ENCODE measurements at regions not wholly inside any gene's neighbourhood (a gene's known extent, or its start where the extent isn't known, plus 50 kb on each side); places are given as distances from the start of the nearest gene placed in this dataset.

DNA sequence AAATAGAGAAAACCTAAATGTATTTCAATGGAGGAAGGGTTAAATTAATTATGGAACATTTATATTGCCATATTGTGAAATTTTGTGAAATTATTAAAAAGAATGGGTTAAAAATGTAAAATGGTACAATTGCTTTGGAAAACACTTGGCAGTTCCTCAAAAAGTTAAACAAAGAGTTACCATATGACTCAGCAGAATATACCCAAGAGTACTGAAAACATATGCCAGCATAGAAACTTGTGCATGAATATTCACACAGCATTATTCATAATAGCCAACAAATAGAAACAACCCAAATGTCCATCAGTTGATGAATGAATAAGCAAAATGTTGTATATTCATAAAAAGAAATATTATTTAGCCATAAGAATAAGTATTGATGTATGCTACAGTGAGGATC is 181.0 kb upstream of the MAST4 start:
- BruUV-seq (replicated peaks) = no TSS peak
- Histone ChIP-seq H3K36me3 (ENCODE audit: insufficient read depth, low read length) (no peaks in the 10 kb centered on the region), H3K9me2 (ENCODE audit: insufficient read depth, low read length) (no peaks in the 10 kb centered on the region), H3K4me1 (ENCODE audit: insufficient read depth, low read length, poor library complexity, severe bottlenecking) (no peaks in the 10 kb centered on the region), H3K9me3 (ENCODE audit: low read length) (no peaks in the 10 kb centered on the region), H3K4me2 (ENCODE audit: low read length) (no peak overlapping the region), H3K4me3 (ENCODE audit: low read depth, low read length, poor library complexity, severe bottlenecking) (no peak overlapping the region), H2AFZ (ENCODE audit: low read length) (no peak overlapping the region), H4K20me1 (ENCODE audit: insufficient read depth, low read length) (no peaks in the 10 kb centered on the region), H3K27ac (ENCODE audit: low read depth, low read length, poor library complexity, severe bottlenecking) (no peak overlapping the region), H3K79me2 (ENCODE audit: insufficient read depth, low read depth, low read length) (no peaks in the 10 kb centered on the region)
- TF ChIP-seq, protein P1, sequence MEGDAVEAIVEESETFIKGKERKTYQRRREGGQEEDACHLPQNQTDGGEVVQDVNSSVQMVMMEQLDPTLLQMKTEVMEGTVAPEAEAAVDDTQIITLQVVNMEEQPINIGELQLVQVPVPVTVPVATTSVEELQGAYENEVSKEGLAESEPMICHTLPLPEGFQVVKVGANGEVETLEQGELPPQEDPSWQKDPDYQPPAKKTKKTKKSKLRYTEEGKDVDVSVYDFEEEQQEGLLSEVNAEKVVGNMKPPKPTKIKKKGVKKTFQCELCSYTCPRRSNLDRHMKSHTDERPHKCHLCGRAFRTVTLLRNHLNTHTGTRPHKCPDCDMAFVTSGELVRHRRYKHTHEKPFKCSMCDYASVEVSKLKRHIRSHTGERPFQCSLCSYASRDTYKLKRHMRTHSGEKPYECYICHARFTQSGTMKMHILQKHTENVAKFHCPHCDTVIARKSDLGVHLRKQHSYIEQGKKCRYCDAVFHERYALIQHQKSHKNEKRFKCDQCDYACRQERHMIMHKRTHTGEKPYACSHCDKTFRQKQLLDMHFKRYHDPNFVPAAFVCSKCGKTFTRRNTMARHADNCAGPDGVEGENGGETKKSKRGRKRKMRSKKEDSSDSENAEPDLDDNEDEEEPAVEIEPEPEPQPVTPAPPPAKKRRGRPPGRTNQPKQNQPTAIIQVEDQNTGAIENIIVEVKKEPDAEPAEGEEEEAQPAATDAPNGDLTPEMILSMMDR (conservative IDR thresholded peaks at IDR 0.05; ENCODE audit: low read length) = no peak
- no peak for TF ChIP-seq EZH2phosphoT487 (IDR thresholded peaks at IDR 0.05; ENCODE audit: borderline replicate concordance, low read depth, low read length)
- no peak for DNase-seq (ENCODE audit: low spot score)
- POLR2A ChIA-PET = no interaction called here
- intact Hi-C loops (cut with micrococcal nuclease; ENCODE audit: unreplicated experiment) = no loop called here
- CTCF ChIA-PET (ENCODE audit: unreplicated experiment) = no interaction called here

DNA sequence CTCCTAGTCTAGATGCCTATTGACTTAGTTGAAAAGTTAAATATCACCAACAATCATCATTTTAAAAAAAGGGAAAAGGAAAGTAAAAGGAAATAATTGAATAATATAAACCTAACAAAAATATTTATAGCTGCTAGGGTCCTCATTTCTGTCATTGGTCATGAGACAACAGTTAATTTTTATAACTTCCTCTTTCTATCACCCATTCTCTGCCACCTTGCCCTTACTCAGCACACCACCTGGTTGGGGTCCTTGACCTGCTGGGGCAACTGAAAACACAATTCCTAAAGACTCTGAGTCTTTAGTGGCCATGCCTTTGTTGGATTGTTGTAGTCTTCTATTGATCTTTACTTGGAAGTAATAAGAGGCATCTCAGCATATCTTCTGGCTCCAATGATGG is 179.5 kb upstream of the MAST4 start:
- no TSS peak for BruUV-seq (replicated peaks)
- POLR2A ChIA-PET = interaction anchor here (0.5 to 0.6 kb wide), 2 partner anchors 13 to 56 kb away, joined by 3 read pairs; no protein-coding TSS in a partner anchor
- intact Hi-C loops (cut with micrococcal nuclease; ENCODE audit: unreplicated experiment) = no loop called here

DNA sequence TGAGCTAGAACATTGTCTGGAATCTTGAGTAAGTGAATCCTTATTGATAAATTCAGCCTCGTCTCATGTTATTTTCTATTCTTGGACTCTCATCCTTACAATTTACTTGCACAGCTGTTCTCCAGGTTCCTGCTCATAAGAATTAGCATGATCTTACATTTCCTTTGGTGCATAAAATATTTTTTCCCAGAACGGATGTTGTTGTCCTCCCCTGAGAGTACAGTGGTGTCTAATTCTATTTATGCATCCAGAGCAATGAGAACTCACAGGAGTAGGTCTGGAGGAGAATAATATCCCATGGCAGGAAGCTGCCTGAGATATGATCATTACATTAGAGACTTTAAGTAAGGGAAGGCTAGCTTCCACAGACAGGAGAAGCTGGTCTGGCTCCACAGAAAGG is 178.4 kb upstream of the MAST4 start:
- POLR2A ChIA-PET = no interaction called here
- CTCF ChIA-PET (ENCODE audit: unreplicated experiment) = no interaction called here
- no TSS peak for BruUV-seq (replicated peaks)

More for the DNA sequence above, 179.5 kb upstream of the MAST4 start:
- Histone ChIP-seq H3K9me3 (ENCODE audit: low read length) (no peaks in the 10 kb centered on the region), H4K20me1 (ENCODE audit: insufficient read depth, low read length) (no peaks in the 10 kb centered on the region), H3K4me1 (ENCODE audit: insufficient read depth, low read length, poor library complexity, severe bottlenecking) (no peaks in the 10 kb centered on the region), H3K4me2 (ENCODE audit: low read length) (no peak overlapping the region), H3K79me2 (ENCODE audit: insufficient read depth, low read depth, low read length) (no peaks in the 10 kb centered on the region), H3K27ac (ENCODE audit: low read depth, low read length, poor library complexity, severe bottlenecking) (no peak overlapping the region), H2AFZ (ENCODE audit: low read length) (no peak overlapping the region), H3K36me3 (ENCODE audit: insufficient read depth, low read length) (no peaks in the 10 kb centered on the region), H3K4me3 (ENCODE audit: low read depth, low read length, poor library complexity, severe bottlenecking) (no peak overlapping the region), H3K9me2 (ENCODE audit: insufficient read depth, low read length) (no peaks in the 10 kb centered on the region)
- CTCF ChIA-PET (ENCODE audit: unreplicated experiment) = no interaction called here
- TF ChIP-seq, protein P1 (conservative IDR thresholded peaks at IDR 0.05; ENCODE audit: low read length) = no peak
- no peak for TF ChIP-seq EZH2phosphoT487 (IDR thresholded peaks at IDR 0.05; ENCODE audit: borderline replicate concordance, low read depth, low read length)
- DNase-seq (ENCODE audit: low spot score) = no peak

More for the DNA sequence above, 178.4 kb upstream of the MAST4 start:
- DNase-seq (ENCODE audit: low spot score) = no peak
- Histone ChIP-seq H3K27ac (ENCODE audit: low read depth, low read length, poor library complexity, severe bottlenecking) (no peak overlapping the region), H3K4me1 (ENCODE audit: insufficient read depth, low read length, poor library complexity, severe bottlenecking) (no peaks in the 10 kb centered on the region), H2AFZ (ENCODE audit: low read length) (no peak overlapping the region), H3K79me2 (ENCODE audit: insufficient read depth, low read depth, low read length) (no peaks in the 10 kb centered on the region), H3K9me3 (ENCODE audit: low read length) (no peaks in the 10 kb centered on the region), H3K9me2 (ENCODE audit: insufficient read depth, low read length) (no peaks in the 10 kb centered on the region), H3K36me3 (ENCODE audit: insufficient read depth, low read length) (no peaks in the 10 kb centered on the region), H3K4me2 (ENCODE audit: low read length) (no peak overlapping the region), H3K4me3 (ENCODE audit: low read depth, low read length, poor library complexity, severe bottlenecking) (no peak overlapping the region), H4K20me1 (ENCODE audit: insufficient read depth, low read length) (no peaks in the 10 kb centered on the region)
- TF ChIP-seq EZH2phosphoT487 (IDR thresholded peaks at IDR 0.05; ENCODE audit: borderline replicate concordance, low read depth, low read length) = no peak
- TF ChIP-seq, protein P1 (conservative IDR thresholded peaks at IDR 0.05; ENCODE audit: low read length) = no peak
- intact Hi-C loops (cut with micrococcal nuclease; ENCODE audit: unreplicated experiment) = no loop called here
